C4-2B (cell line): ENCODE measurements at regions not wholly inside any gene's neighbourhood (a gene's known extent, or its start where the extent isn't known, plus 50 kb on each side); places are given as distances from the start of the nearest gene placed in this dataset.

ENCODE experiments used
- ZFX ChIP-seq: fragments of 450-650 bp; IDR thresholded peaks from 2 replicates; pipeline ENCODE4 v1.6.1; 2017
- TF ChIP-seq, protein P1 (sequence below): fragments of 450-650 bp; conservative IDR thresholded peaks from 2 replicates; pipeline ENCODE4 v1.5.1; 2017; ENCODE audit warnings: mild to moderate bottlenecking

DNA sequence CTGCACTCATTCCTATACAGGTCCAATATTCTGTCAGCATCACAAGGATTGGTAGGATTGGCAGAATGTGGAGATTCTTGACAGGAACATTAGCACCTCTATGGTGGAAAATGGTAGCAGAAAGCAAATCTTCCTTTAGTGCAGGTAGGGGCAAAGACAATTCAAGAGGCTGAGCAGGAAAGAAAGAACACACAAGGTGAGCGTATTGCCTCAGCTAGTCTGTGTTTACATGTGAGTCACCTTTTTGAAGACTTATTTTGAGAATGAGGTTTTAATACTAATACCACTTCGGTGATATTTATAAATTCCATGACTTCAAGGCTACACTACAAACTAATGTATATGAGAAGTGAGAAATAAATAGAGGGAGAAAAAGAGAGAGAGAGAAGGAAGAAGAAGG, 717.0 kb downstream of the BRINP1 start:
- TF ChIP-seq, protein P1, sequence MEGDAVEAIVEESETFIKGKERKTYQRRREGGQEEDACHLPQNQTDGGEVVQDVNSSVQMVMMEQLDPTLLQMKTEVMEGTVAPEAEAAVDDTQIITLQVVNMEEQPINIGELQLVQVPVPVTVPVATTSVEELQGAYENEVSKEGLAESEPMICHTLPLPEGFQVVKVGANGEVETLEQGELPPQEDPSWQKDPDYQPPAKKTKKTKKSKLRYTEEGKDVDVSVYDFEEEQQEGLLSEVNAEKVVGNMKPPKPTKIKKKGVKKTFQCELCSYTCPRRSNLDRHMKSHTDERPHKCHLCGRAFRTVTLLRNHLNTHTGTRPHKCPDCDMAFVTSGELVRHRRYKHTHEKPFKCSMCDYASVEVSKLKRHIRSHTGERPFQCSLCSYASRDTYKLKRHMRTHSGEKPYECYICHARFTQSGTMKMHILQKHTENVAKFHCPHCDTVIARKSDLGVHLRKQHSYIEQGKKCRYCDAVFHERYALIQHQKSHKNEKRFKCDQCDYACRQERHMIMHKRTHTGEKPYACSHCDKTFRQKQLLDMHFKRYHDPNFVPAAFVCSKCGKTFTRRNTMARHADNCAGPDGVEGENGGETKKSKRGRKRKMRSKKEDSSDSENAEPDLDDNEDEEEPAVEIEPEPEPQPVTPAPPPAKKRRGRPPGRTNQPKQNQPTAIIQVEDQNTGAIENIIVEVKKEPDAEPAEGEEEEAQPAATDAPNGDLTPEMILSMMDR, result no peak
- no peak for TF ChIP-seq ZFX
